MM.1S (cell line): ENCODE measurements at regions not wholly inside any gene's neighbourhood (a gene's known extent, or its start where the extent isn't known, plus 50 kb on each side); places are given as distances from the start of the nearest gene placed in this dataset.

Source experiments
- DNase-seq: peaks from one replicate; pipeline ENCODE4 v3.0.0-alpha.2; 2015
- H2AFZ ChIP-seq: fragments of 300-600 bp; sonication (generic); 2 replicates; pipeline ENCODE4 v1.6.0; 2016; ENCODE audit warnings: antibody characterized with exemption, low read length
- H3F3A ChIP-seq: fragments of 300-600 bp; sonication (generic); 2 replicates; pipeline ENCODE4 v1.6.1; 2016; ENCODE audit warnings: mild to moderate bottlenecking, antibody characterized with exemption, low read length, moderate library complexity, mixed read lengths; ENCODE audit not compliant: insufficient read depth
- H3K27ac ChIP-seq: fragments of 300-600 bp; sonication (generic); 2 replicates; pipeline ENCODE4 v1.5.1; 2016; ENCODE audit warnings: mild to moderate bottlenecking, low read length
- H3K27me3 ChIP-seq: fragments of 300-600 bp; sonication (generic); replicated peaks from 2 replicates; pipeline ENCODE4 v1.6.0; 2016; ENCODE audit warnings: low read length; ENCODE audit not compliant: insufficient read depth
- H3K36me3 ChIP-seq: fragments of 300-600 bp; sonication (generic); replicated peaks from 2 replicates; pipeline ENCODE4 v1.6.1; 2016; ENCODE audit warnings: mild to moderate bottlenecking, low read length, mixed read lengths; ENCODE audit not compliant: insufficient read depth
- H3K4me1 ChIP-seq: fragments of 300-600 bp; sonication (generic); 2 replicates; pipeline ENCODE4 v1.6.1; 2016; ENCODE audit warnings: low read length, mixed read lengths
- H3K4me2 ChIP-seq: fragments of 300-600 bp; sonication (generic); 2 replicates; pipeline ENCODE4 v1.6.0; 2016; ENCODE audit warnings: low read depth, low read length
- H3K4me3 ChIP-seq: fragments of 300-600 bp; sonication (generic); 2 replicates; pipeline ENCODE4 v1.5.1; 2016; ENCODE audit warnings: low read length, mixed read lengths
- H3K79me2 ChIP-seq: fragments of 300-600 bp; sonication (generic); 2 replicates; pipeline ENCODE4 v1.6.1; 2016; ENCODE audit warnings: mixed run types, low read length, mixed read lengths
- H3K9ac ChIP-seq: fragments of 300-600 bp; sonication (generic); 2 replicates; pipeline ENCODE4 v1.6.1; 2016; ENCODE audit warnings: low read length, mixed read lengths
- H3K9me2 ChIP-seq: fragments of 300-600 bp; sonication (generic); replicated peaks from 2 replicates; pipeline ENCODE4 v1.6.1; 2016; ENCODE audit warnings: mild to moderate bottlenecking, low read length, mixed read lengths; ENCODE audit not compliant: insufficient read depth
- H3K9me3 ChIP-seq: fragments of 300-600 bp; sonication (generic); replicated peaks from 2 replicates; pipeline ENCODE4 v1.6.1; 2016; ENCODE audit warnings: mild to moderate bottlenecking, low read length, mixed read lengths; ENCODE audit not compliant: insufficient read depth
- H4K20me1 ChIP-seq: fragments of 300-600 bp; sonication (generic); 2 replicates; pipeline ENCODE4 v1.6.1; 2016; ENCODE audit warnings: mild to moderate bottlenecking, low read length, moderate library complexity, mixed read lengths; ENCODE audit not compliant: insufficient read depth
- EZH2 ChIP-seq: fragments of 300-600 bp; sonication (generic); optimal IDR thresholded peaks from 2 replicates; pipeline ENCODE3; 2017; ENCODE audit warnings: low read depth, mild to moderate bottlenecking, antibody characterized with exemption, low read length, mixed read lengths
- EZH2phosphoT487 ChIP-seq: fragments of 300-600 bp; sonication (generic); IDR thresholded peaks from 2 replicates; pipeline ENCODE4 v1.6.1; 2018; ENCODE audit warnings: antibody characterized with exemption, low read length
- TF ChIP-seq, protein P1 (sequence below): fragments of 300-600 bp; sonication (generic); IDR thresholded peaks from 2 replicates; pipeline ENCODE4 v1.5.1; 2016; ENCODE audit warnings: antibody characterized with exemption, low read length, mixed read lengths

- Histone ChIP-seq H3K9me3 (no peaks in the 10 kb centered on the region), H3K79me2 (no peaks in the 10 kb centered on the region), H2AFZ (no peak overlapping the region), H3K4me2 (no peak overlapping the region), H3K4me3 (no peak overlapping the region), H3K4me1 (no peaks in the 10 kb centered on the region), H3K9me2 (no peaks in the 10 kb centered on the region), H3K27ac (no peak overlapping the region), H4K20me1 (no peaks in the 10 kb centered on the region), H3F3A (no peaks in the 10 kb centered on the region), H3K36me3 (no peaks in the 10 kb centered on the region), H3K27me3 (no peaks in the 10 kb centered on the region), H3K9ac (no peak overlapping the region)
- TF ChIP-seq EZH2 (no peak), EZH2phosphoT487 (no peak)
- TF ChIP-seq, protein P1, sequence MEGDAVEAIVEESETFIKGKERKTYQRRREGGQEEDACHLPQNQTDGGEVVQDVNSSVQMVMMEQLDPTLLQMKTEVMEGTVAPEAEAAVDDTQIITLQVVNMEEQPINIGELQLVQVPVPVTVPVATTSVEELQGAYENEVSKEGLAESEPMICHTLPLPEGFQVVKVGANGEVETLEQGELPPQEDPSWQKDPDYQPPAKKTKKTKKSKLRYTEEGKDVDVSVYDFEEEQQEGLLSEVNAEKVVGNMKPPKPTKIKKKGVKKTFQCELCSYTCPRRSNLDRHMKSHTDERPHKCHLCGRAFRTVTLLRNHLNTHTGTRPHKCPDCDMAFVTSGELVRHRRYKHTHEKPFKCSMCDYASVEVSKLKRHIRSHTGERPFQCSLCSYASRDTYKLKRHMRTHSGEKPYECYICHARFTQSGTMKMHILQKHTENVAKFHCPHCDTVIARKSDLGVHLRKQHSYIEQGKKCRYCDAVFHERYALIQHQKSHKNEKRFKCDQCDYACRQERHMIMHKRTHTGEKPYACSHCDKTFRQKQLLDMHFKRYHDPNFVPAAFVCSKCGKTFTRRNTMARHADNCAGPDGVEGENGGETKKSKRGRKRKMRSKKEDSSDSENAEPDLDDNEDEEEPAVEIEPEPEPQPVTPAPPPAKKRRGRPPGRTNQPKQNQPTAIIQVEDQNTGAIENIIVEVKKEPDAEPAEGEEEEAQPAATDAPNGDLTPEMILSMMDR: no peak
- no peak for DNase-seq
Observed at GRCh38 chr2:14928056-14928455, 295.5 kb downstream of the LRATD1 start.

- no peaks in the 10 kb centered on the region for H3K4me1 ChIP-seq
- TF ChIP-seq EZH2 (no peak), EZH2phosphoT487 (no peak)
- TF ChIP-seq, protein P1: no peak
- no peaks in the 10 kb centered on the region for H3K79me2 ChIP-seq
- H3K9me2 ChIP-seq: no peaks in the 10 kb centered on the region
- no peaks in the 10 kb centered on the region for H3K36me3 ChIP-seq
- no peak overlapping the region for H3K4me3 ChIP-seq
- no peak overlapping the region for H3K9ac ChIP-seq
- H3F3A ChIP-seq: no peaks in the 10 kb centered on the region
- no peak overlapping the region for H3K27ac ChIP-seq
- no peak overlapping the region for H2AFZ ChIP-seq
- no peak for DNase-seq
- H3K4me2 ChIP-seq: no peak overlapping the region
- no peaks in the 10 kb centered on the region for H3K27me3 ChIP-seq
- H3K9me3 ChIP-seq: no peaks in the 10 kb centered on the region
- no peaks in the 10 kb centered on the region for H4K20me1 ChIP-seq
Observed at GRCh38 chr2:14930441-14930840, 297.9 kb downstream of the LRATD1 start.

DNA sequence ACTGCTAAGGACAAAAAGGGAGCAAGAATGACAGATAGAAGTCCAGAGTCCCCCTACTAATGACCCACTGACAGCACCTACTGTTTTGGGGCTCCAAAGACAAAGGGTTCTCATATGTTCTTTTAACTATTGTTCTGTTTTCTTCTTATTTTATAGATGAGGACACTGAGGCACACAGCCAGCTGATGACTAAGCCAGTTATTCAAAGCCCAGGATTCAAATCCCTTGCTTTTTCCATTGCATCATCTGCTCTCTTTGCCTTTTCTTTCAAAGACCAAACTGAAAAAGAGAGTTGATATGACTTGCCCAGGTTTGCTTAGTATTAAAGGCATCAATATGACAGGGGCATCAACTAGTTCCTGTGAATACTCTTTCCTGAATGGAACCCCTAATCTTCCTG, 299.8 kb downstream of the LRATD1 start:
- TF ChIP-seq EZH2phosphoT487 (no peak), EZH2 (no peak)
- TF ChIP-seq, protein P1: no peak
- Histone ChIP-seq H3F3A (no peaks in the 10 kb centered on the region), H3K9me2 (no peaks in the 10 kb centered on the region), H2AFZ (no peak overlapping the region), H3K9ac (no peak overlapping the region), H3K4me1 (no peaks in the 10 kb centered on the region), H3K9me3 (no peaks in the 10 kb centered on the region), H3K79me2 (no peaks in the 10 kb centered on the region), H4K20me1 (no peaks in the 10 kb centered on the region), H3K4me2 (no peak overlapping the region), H3K27me3 (no peaks in the 10 kb centered on the region), H3K27ac (no peak overlapping the region), H3K36me3 (no peaks in the 10 kb centered on the region), H3K4me3 (no peak overlapping the region)
- no peak for DNase-seq
